GM23338 (cell line): ENCODE measurements at regions not wholly inside any gene's neighbourhood (a gene's known extent, or its start where the extent isn't known, plus 50 kb on each side); places are given as distances from the start of the nearest gene placed in this dataset.

Experiments
- CREB1 ChIP-seq: fragments of 250-450 bp; sonication (Bioruptor Pico); IDR thresholded peaks from 2 replicates; pipeline ENCODE4 v1.5.0; 2020; ENCODE audit warnings: low read depth, mild to moderate bottlenecking, moderate library complexity
- CTCF ChIP-seq, 2 experiments: fragments of 200-600 bp in 1 of 2; sonication (generic) in 1 of 2; conservative IDR thresholded peaks; 2 replicates each; pipeline versions ENCODE4 v1.5.1 to v1.6.1; 2016 to 2017; ENCODE audit warnings: antibody characterized with exemption in 2 of 2, low read depth in 2 of 2, mild to moderate bottlenecking in 2 of 2, moderate library complexity in 1 of 2
- ETS1 ChIP-seq: IDR thresholded peaks from 2 replicates; pipeline ENCODE4 v1.6.1; 2016; ENCODE audit warnings: antibody characterized with exemption
- EZH2phosphoT487 ChIP-seq: fragments of 200-600 bp; sonication (generic); IDR thresholded peaks from one replicate; pipeline ENCODE4 v1.8.1; 2018; ENCODE audit warnings: antibody characterized with exemption; ENCODE audit not compliant: unreplicated experiment
- JUNB ChIP-seq: IDR thresholded peaks from one replicate; pipeline ENCODE4 v1.6.1; 2016; ENCODE audit warnings: antibody characterized with exemption; ENCODE audit not compliant: unreplicated experiment
- POLR2AphosphoS5 ChIP-seq: IDR thresholded peaks from 2 replicates; pipeline ENCODE4 v1.6.1; 2016; ENCODE audit warnings: antibody characterized with exemption, low read depth
- STAT1 ChIP-seq: IDR thresholded peaks from one replicate; pipeline ENCODE4 v1.6.1; 2016; ENCODE audit warnings: antibody characterized with exemption; ENCODE audit not compliant: unreplicated experiment
- TF ChIP-seq, protein P1 (sequence below): fragments of 250-450 bp; sonication (Bioruptor Pico); IDR thresholded peaks from 2 replicates; pipeline ENCODE4 v1.5.0; 2020; ENCODE audit warnings: mild to moderate bottlenecking, moderate library complexity

DNA sequence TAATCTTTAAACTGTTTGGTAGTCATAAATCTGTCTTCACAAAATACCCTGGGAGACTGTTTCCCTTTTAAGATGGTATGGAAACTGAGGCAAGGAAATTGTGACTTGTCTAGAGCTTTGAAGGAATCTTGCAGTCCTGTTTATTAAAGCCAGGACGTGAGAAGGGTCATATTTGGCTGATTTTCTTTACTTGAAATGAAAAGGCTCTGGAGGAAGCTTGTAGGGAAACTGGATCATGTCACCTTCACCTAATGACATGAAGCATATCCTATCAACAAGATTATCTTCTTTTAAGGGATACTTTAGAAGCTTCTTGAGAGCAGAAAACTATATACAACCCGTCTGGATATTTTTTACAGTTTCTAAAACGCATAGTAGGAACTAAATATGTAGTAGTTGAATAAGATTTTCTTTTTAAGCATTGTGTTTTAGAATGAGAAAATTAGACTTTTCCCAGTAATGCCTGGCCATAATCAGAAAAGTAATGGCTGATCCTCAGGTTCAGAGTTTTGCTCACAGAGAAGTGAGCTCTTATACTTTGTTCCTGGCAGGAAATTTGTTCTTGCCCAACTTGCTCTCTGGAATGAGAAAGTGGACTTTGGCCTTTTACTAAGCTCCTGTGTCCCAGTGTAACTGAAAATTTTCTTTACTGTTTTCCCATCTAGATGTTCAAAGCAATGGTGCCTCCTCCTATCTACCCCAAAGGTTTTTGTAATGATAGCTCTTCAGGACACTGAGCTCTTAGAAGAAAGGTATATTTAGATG is 136.8 kb upstream of the AFF2 start (continued):
- TF ChIP-seq, protein P1, sequence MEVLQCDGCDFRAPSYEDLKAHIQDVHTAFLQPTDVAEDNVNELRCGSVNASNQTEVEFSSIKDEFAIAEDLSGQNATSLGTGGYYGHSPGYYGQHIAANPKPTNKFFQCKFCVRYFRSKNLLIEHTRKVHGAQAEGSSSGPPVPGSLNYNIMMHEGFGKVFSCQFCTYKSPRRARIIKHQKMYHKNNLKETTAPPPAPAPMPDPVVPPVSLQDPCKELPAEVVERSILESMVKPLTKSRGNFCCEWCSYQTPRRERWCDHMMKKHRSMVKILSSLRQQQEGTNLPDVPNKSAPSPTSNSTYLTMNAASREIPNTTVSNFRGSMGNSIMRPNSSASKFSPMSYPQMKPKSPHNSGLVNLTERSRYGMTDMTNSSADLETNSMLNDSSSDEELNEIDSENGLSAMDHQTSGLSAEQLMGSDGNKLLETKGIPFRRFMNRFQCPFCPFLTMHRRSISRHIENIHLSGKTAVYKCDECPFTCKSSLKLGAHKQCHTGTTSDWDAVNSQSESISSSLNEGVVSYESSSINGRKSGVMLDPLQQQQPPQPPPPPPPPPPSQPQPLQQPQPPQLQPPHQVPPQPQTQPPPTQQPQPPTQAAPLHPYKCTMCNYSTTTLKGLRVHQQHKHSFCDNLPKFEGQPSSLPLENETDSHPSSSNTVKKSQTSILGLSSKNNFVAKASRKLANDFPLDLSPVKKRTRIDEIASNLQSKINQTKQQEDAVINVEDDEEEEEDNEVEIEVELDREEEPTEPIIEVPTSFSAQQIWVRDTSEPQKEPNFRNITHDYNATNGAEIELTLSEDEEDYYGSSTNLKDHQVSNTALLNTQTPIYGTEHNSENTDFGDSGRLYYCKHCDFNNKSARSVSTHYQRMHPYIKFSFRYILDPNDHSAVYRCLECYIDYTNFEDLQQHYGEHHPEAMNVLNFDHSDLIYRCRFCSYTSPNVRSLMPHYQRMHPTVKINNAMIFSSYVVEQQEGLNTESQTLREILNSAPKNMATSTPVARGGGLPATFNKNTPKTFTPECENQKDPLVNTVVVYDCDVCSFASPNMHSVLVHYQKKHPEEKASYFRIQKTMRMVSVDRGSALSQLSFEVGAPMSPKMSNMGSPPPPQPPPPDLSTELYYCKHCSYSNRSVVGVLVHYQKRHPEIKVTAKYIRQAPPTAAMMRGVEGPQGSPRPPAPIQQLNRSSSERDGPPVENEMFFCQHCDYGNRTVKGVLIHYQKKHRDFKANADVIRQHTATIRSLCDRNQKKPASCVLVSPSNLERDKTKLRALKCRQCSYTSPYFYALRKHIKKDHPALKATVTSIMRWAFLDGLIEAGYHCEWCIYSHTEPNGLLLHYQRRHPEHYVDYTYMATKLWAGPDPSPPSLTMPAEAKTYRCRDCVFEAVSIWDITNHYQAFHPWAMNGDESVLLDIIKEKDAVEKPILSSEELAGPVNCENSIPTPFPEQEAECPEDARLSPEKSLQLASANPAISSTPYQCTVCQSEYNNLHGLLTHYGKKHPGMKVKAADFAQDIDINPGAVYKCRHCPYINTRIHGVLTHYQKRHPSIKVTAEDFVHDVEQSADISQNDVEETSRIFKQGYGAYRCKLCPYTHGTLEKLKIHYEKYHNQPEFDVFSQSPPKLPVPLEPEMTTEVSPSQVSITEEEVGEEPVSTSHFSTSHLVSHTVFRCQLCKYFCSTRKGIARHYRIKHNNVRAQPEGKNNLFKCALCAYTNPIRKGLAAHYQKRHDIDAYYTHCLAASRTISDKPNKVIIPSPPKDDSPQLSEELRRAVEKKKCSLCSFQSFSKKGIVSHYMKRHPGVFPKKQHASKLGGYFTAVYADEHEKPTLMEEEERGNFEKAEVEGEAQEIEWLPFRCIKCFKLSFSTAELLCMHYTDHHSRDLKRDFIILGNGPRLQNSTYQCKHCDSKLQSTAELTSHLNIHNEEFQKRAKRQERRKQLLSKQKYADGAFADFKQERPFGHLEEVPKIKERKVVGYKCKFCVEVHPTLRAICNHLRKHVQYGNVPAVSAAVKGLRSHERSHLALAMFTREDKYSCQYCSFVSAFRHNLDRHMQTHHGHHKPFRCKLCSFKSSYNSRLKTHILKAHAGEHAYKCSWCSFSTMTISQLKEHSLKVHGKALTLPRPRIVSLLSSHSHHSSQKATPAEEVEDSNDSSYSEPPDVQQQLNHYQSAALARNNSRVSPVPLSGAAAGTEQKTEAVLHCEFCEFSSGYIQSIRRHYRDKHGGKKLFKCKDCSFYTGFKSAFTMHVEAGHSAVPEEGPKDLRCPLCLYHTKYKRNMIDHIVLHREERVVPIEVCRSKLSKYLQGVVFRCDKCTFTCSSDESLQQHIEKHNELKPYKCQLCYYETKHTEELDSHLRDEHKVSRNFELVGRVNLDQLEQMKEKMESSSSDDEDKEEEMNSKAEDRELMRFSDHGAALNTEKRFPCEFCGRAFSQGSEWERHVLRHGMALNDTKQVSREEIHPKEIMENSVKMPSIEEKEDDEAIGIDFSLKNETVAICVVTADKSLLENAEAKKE: no peak
- no peak for TF ChIP-seq JUNB
- no peak for TF ChIP-seq ETS1
- no peak for TF ChIP-seq CREB1 (CRISPR knock-in tag)
- TF ChIP-seq EZH2phosphoT487: no peak
- TF ChIP-seq CTCF (conservative IDR thresholded peaks at IDR 0.05; ENCODE audit: low read depth in 2 of 2): no peak
- TF ChIP-seq STAT1: no peak
- no peak for TF ChIP-seq POLR2AphosphoS5
